OCI-LY7 (cell line): ENCODE measurements at regions not wholly inside any gene's neighbourhood (a gene's known extent, or its start where the extent isn't known, plus 50 kb on each side); places are given as distances from the start of the nearest gene placed in this dataset.

Experiments used
- BruUV-seq: library from RNA; stranded (reverse); fragments of 400-500 nt; replicated peaks from 2 replicates; lab custom pipeline; 2021; lab: Mats Ljungman, UMichigan
- CTCF ChIA-PET: fragments of 300-600 bp; sonication (Branson Sonifier 250); formaldehyde crosslinking; loops from one replicate; lab custom pipeline; 2022; ENCODE audit warnings: antibody characterized with exemption; ENCODE audit not compliant: unreplicated experiment; lab: Charles Lee
- POLR2A ChIA-PET: fragments of 300-600 bp; sonication (Branson Sonifier 250); formaldehyde crosslinking; loops from one replicate; lab custom pipeline; 2022; ENCODE audit warnings: antibody characterized with exemption; lab: Charles Lee
- DNase-seq: peaks from one replicate; pipeline ENCODE4 v3.0.0-alpha.2; 2015; ENCODE audit warnings: low spot score
- H2AFZ ChIP-seq: fragments of 200-600 bp; sonication (generic), shearing (Covaris generic); 2 replicates; pipeline ENCODE4 v1.6.1; 2014; ENCODE audit warnings: mild to moderate bottlenecking, antibody characterized with exemption, low read length, moderate library complexity
- H3K27ac ChIP-seq: fragments of 200-600 bp; sonication (generic); 2 replicates; pipeline ENCODE4 v1.5.1; 2014; ENCODE audit warnings: mixed run types, low read depth, mild to moderate bottlenecking, moderate library complexity, low read length, inconsistent platforms; ENCODE audit not compliant: poor library complexity, severe bottlenecking
- H3K36me3 ChIP-seq: fragments of 200-600 bp; sonication (generic); 2 replicates; pipeline ENCODE4 v1.6.1; 2014; ENCODE audit warnings: mild to moderate bottlenecking, antibody characterized with exemption, low read length, moderate library complexity, mixed read lengths; ENCODE audit not compliant: insufficient read depth
- H3K4me1 ChIP-seq: fragments of 200-600 bp; sonication (generic); 2 replicates; pipeline ENCODE4 v1.5.1; 2014; ENCODE audit warnings: mild to moderate bottlenecking, low read length; ENCODE audit not compliant: insufficient read depth, poor library complexity, severe bottlenecking
- H3K4me2 ChIP-seq: fragments of 200-600 bp; sonication (generic); 2 replicates; pipeline ENCODE4 v1.6.1; 2014; ENCODE audit warnings: mild to moderate bottlenecking, low read length
- H3K4me3 ChIP-seq: fragments of 200-600 bp; sonication (generic); 2 replicates; pipeline ENCODE4 v1.5.1; 2014; ENCODE audit warnings: mild to moderate bottlenecking, low read depth, low read length; ENCODE audit not compliant: poor library complexity, severe bottlenecking
- H3K79me2 ChIP-seq: fragments of 200-600 bp; sonication (generic); 2 replicates; pipeline ENCODE4 v1.6.1; 2016; ENCODE audit warnings: low read depth, mild to moderate bottlenecking, low read length, moderate library complexity, mixed read lengths; ENCODE audit not compliant: insufficient read depth
- H3K9me2 ChIP-seq: fragments of 200-600 bp; sonication (generic); 2 replicates; pipeline ENCODE4 v1.6.1; 2016; ENCODE audit warnings: mild to moderate bottlenecking, low read length, mixed read lengths; ENCODE audit not compliant: insufficient read depth
- H3K9me3 ChIP-seq: fragments of 200-600 bp; sonication (generic); 2 replicates; pipeline ENCODE4 v1.6.1; 2014; ENCODE audit warnings: mild to moderate bottlenecking, mixed run types, low read length, mixed read lengths
- H4K20me1 ChIP-seq: fragments of 200-600 bp; sonication (generic); 2 replicates; pipeline ENCODE4 v1.6.1; 2014; ENCODE audit warnings: mild to moderate bottlenecking, antibody characterized with exemption, low read length, moderate library complexity, mixed read lengths; ENCODE audit not compliant: insufficient read depth
- CTCF ChIP-seq: fragments of 200-600 bp; sonication (generic); conservative IDR thresholded peaks from 2 replicates; pipeline ENCODE4 v1.5.1; 2014; ENCODE audit warnings: mild to moderate bottlenecking, antibody characterized with exemption, low read length, moderate library complexity, mixed read lengths
- EZH2phosphoT487 ChIP-seq: fragments of 200-600 bp; sonication (generic); IDR thresholded peaks from 2 replicates; pipeline ENCODE4 v1.6.1; 2018; ENCODE audit warnings: low read depth, borderline replicate concordance, mild to moderate bottlenecking, mixed run types, antibody characterized with exemption, low read length, moderate library complexity, mixed read lengths
- intact Hi-C: fragments of 100-400 bp; cut with micrococcal nuclease; formaldehyde crosslinking; loops from one replicate; pipeline ENCODE4 v1.10.0; 2022; ENCODE audit not compliant: unreplicated experiment

GRCh38 chr7:52091996-52092395 is 775.4 kb upstream of the COBL start:
- Histone ChIP-seq H3K4me1 (no peaks in the 10 kb centered on the region), H3K36me3 (no peaks in the 10 kb centered on the region), H2AFZ (no peak overlapping the region), H3K9me3 (no peaks in the 10 kb centered on the region), H3K79me2 (no peaks in the 10 kb centered on the region), H3K4me3 (no peak overlapping the region), H3K4me2 (no peak overlapping the region), H3K27ac (no peak overlapping the region), H3K9me2 (no peaks in the 10 kb centered on the region), H4K20me1 (no peaks in the 10 kb centered on the region)
- ChIA-PET POLR2A (interaction anchor here (0.5 kb wide), 1 partner anchor 155 kb away, joined by 4 read pairs; no protein-coding TSS in a partner anchor), CTCF (no interaction called here)
- intact Hi-C loops: no loop called here
- no TSS peak for BruUV-seq
- TF ChIP-seq CTCF: no peak
- TF ChIP-seq EZH2phosphoT487: no peak
- DNase-seq: no peak

- intact Hi-C loops: no loop called here
- BruUV-seq: no TSS peak
- DNase-seq: no peak
Measured at GRCh38 chr7:52091101-52091500, 774.5 kb upstream of the COBL start.

More at GRCh38 chr7:52091101-52091500, 774.5 kb upstream of the COBL start:
- Histone ChIP-seq H3K9me3 (no peaks in the 10 kb centered on the region), H3K36me3 (no peaks in the 10 kb centered on the region), H4K20me1 (no peaks in the 10 kb centered on the region), H3K79me2 (no peaks in the 10 kb centered on the region), H3K27ac (no peak overlapping the region), H2AFZ (no peak overlapping the region), H3K4me1 (no peaks in the 10 kb centered on the region), H3K9me2 (no peaks in the 10 kb centered on the region), H3K4me3 (no peak overlapping the region), H3K4me2 (no peak overlapping the region)
- TF ChIP-seq CTCF: no peak
- no peak for TF ChIP-seq EZH2phosphoT487
- CTCF ChIA-PET: no interaction called here
- POLR2A ChIA-PET: no interaction called here
